IMR-90 (cell line): ENCODE measurements at regions not wholly inside any gene's neighbourhood (a gene's known extent, or its start where the extent isn't known, plus 50 kb on each side); places are given as distances from the start of the nearest gene placed in this dataset.

Source experiments
- ATAC-seq: fragments of 200-7000 bp; cut with Tn5 transposase; 2 replicates; pipeline ENCODE4 v1.9.1; 2020; ENCODE audit warnings: low read depth, mild to moderate bottlenecking, moderate library complexity
- BruUV-seq: library from RNA; stranded (reverse); fragments of 400-500 nt; replicated peaks from 2 replicates; lab custom pipeline; 2021; lab: Mats Ljungman, UMichigan
- CTCF ChIA-PET: fragments of 300-600 bp; formaldehyde crosslinking; extraction: SDS; loops from one replicate; lab custom pipeline; 2021; ENCODE audit warnings: antibody characterized with exemption; lab: Yijun Ruan, JAX
- POLR2A ChIA-PET: fragments of 300-600 bp; sonication (Branson Sonifier 250); formaldehyde crosslinking; loops from one replicate; lab custom pipeline; 2022; ENCODE audit warnings: antibody characterized with exemption; ENCODE audit not compliant: unreplicated experiment; lab: Charles Lee
- DNase-seq: peaks from one replicate; pipeline ENCODE4 v3.0.0; 2013
- H2AFZ ChIP-seq: replicated peaks from 2 replicates; pipeline ENCODE3; 2013; ENCODE audit warnings: low read length, mild to moderate bottlenecking; ENCODE audit not compliant: poor library complexity
- H2AK5ac ChIP-seq: 2 replicates; pipeline ENCODE4 v1.6.1; 2013; ENCODE audit warnings: low read depth, low read length, inconsistent platforms
- H2AK9ac ChIP-seq: replicated peaks from 2 replicates; pipeline ENCODE3; 2013; ENCODE audit warnings: mild to moderate bottlenecking, low read depth, low read length, moderate library complexity; ENCODE audit not compliant: poor library complexity
- H2BK120ac ChIP-seq: 2 replicates; pipeline ENCODE4 v1.6.1; 2013; ENCODE audit warnings: low read depth, low read length, inconsistent platforms
- H2BK15ac ChIP-seq: 3 replicates; pipeline ENCODE4 v1.6.1; 2013; ENCODE audit warnings: low read depth, low read length, inconsistent platforms
- H2BK20ac ChIP-seq: 2 replicates; pipeline ENCODE4 v1.6.1; 2013; ENCODE audit warnings: low read depth, mild to moderate bottlenecking, inconsistent platforms, low read length, moderate library complexity
- H2BK5ac ChIP-seq: 2 replicates; pipeline ENCODE4 v1.6.1; 2013; ENCODE audit warnings: mild to moderate bottlenecking, low read depth, low read length, inconsistent platforms; ENCODE audit not compliant: poor library complexity, severe bottlenecking
- H3K14ac ChIP-seq: replicated peaks from 2 replicates; pipeline ENCODE4 v1.6.1; 2013; ENCODE audit warnings: low read depth, low read length, inconsistent platforms
- H3K18ac ChIP-seq: 2 replicates; pipeline ENCODE4 v1.6.1; 2013; ENCODE audit warnings: low read depth, low read length, control low read depth
- H3K23ac ChIP-seq: 2 replicates; pipeline ENCODE4 v1.6.1; 2013; ENCODE audit warnings: low read depth, low read length, inconsistent platforms
- H3K27ac ChIP-seq: 2 replicates; pipeline ENCODE4 v1.5.1; 2013; ENCODE audit warnings: mild to moderate bottlenecking, control low read depth, low read length; ENCODE audit not compliant: insufficient read depth
- H3K27me3 ChIP-seq: 2 replicates; pipeline ENCODE4 v1.6.1; 2013; ENCODE audit warnings: low read length; ENCODE audit not compliant: control insufficient read depth, insufficient read depth
- H3K36me3 ChIP-seq: 2 replicates; pipeline ENCODE4 v1.6.1; 2013; ENCODE audit warnings: low read length, mixed read lengths; ENCODE audit not compliant: control insufficient read depth, insufficient read depth
- H3K4ac ChIP-seq: 2 replicates; pipeline ENCODE4 v1.6.1; 2013; ENCODE audit warnings: low read depth, low read length, inconsistent platforms
- H3K4me1 ChIP-seq: 2 replicates; pipeline ENCODE4 v1.6.1; 2013; ENCODE audit warnings: low read length, mixed read lengths; ENCODE audit not compliant: control insufficient read depth, insufficient read depth
- H3K4me2 ChIP-seq: 2 replicates; pipeline ENCODE4 v1.6.1; 2013; ENCODE audit warnings: low read depth, mild to moderate bottlenecking, control low read depth, low read length, moderate library complexity
- H3K4me3 ChIP-seq: 2 replicates; pipeline ENCODE4 v1.5.1; 2013; ENCODE audit warnings: low read depth, mild to moderate bottlenecking, control low read depth, low read length, moderate library complexity; ENCODE audit not compliant: insufficient read depth
- H3K56ac ChIP-seq: 2 replicates; pipeline ENCODE4 v1.6.1; 2013; ENCODE audit warnings: low read length, inconsistent platforms; ENCODE audit not compliant: insufficient read depth; ENCODE audit errors: extremely low read depth
- H3K79me1 ChIP-seq, 2 experiments: 2 replicates each; pipeline ENCODE4 v1.6.1; 2013; ENCODE audit warnings: low read length in 2 of 2, inconsistent platforms in 1 of 2, low read depth in 1 of 2
- H3K9ac ChIP-seq: 2 replicates; pipeline ENCODE4 v1.6.1; 2013; ENCODE audit warnings: low read depth, low read length, control low read depth
- H3K9me1 ChIP-seq: 2 replicates; pipeline ENCODE4 v1.6.1; 2013; ENCODE audit warnings: low read length, inconsistent platforms; ENCODE audit not compliant: insufficient read depth
- H3K9me3 ChIP-seq: 2 replicates; pipeline ENCODE4 v1.6.1; 2013; ENCODE audit warnings: low read length; ENCODE audit not compliant: control insufficient read depth, insufficient read depth
- H4K20me1 ChIP-seq: 2 replicates; pipeline ENCODE4 v1.6.1; 2013; ENCODE audit warnings: low read length, inconsistent platforms; ENCODE audit not compliant: insufficient read depth
- H4K5ac ChIP-seq: 2 replicates; pipeline ENCODE4 v1.6.1; 2013; ENCODE audit warnings: mild to moderate bottlenecking, low read depth, low read length, control low read depth
- H4K8ac ChIP-seq, 2 experiments: 2 replicates each; pipeline ENCODE4 v1.6.1; 2013; ENCODE audit warnings: low read depth in 2 of 2, low read length in 2 of 2, control low read depth in 1 of 2, inconsistent platforms in 1 of 2
- H4K91ac ChIP-seq: 2 replicates; pipeline ENCODE4 v1.6.1; 2013; ENCODE audit warnings: low read depth, low read length, inconsistent platforms; ENCODE audit not compliant: insufficient read depth
- FOS ChIP-seq: fragments of 150-350 bp; IDR thresholded peaks from 2 replicates; pipeline ENCODE4 v1.6.1; 2016; ENCODE audit warnings: low read depth, low read length
- MAFK ChIP-seq: IDR thresholded peaks from 2 replicates; pipeline ENCODE4 v1.6.1; 2012; ENCODE audit warnings: low read depth, low read length, improper control_type of control experiment
- MAZ ChIP-seq: IDR thresholded peaks from 2 replicates; pipeline ENCODE4 v1.6.1; 2012; ENCODE audit warnings: low read depth, mild to moderate bottlenecking, low read length, improper control_type of control experiment, moderate library complexity, borderline replicate concordance
- NFE2L2 ChIP-seq: fragments of 150-350 bp; IDR thresholded peaks from 2 replicates; pipeline ENCODE4 v1.6.1; 2016; ENCODE audit warnings: low read depth, mild to moderate bottlenecking, low read length
- POLR2A ChIP-seq: IDR thresholded peaks from 2 replicates; pipeline ENCODE4 v1.6.1; 2012; ENCODE audit warnings: mild to moderate bottlenecking, low read depth, low read length
- RAD21 ChIP-seq: IDR thresholded peaks from 2 replicates; pipeline ENCODE4 v1.6.1; 2012; ENCODE audit warnings: low read length, improper control_type of control experiment
- RCOR1 ChIP-seq: IDR thresholded peaks from 2 replicates; pipeline ENCODE4 v1.6.1; 2012; ENCODE audit warnings: mild to moderate bottlenecking, low read length, improper control_type of control experiment; ENCODE audit not compliant: insufficient replicate concordance
- RFX5 ChIP-seq: IDR thresholded peaks from 2 replicates; pipeline ENCODE4 v1.8.0; 2012; ENCODE audit warnings: low read depth, mild to moderate bottlenecking, low read length, moderate library complexity
- SMC3 ChIP-seq: fragments of 150-350 bp; IDR thresholded peaks from 2 replicates; pipeline ENCODE4 v1.6.1; 2016; ENCODE audit warnings: low read depth, mild to moderate bottlenecking, antibody characterized with exemption, low read length, moderate library complexity
- WGBS, 2 experiments: methylation state at CpG; one replicate each; pipeline versions ENCODE4 v1.1.5 to v1.1.7; 2013; ENCODE audit warnings: missing lambda C conversion rate in 2 of 2; ENCODE audit not compliant: insufficient read length in 1 of 2; ENCODE audit errors: extremely low coverage in 2 of 2; 5-methylcytosine and 5-hydroxymethylcytosine counted together
- dilution Hi-C: fragments of 300-500 bp; cut with HindIII; formaldehyde crosslinking; loops from one replicate; pipeline ENCODE4 v1.14.3; 2018; ENCODE audit warnings: low sequenced_read_pairs; ENCODE audit not compliant: unreplicated experiment
- in situ Hi-C: fragments of 300-500 bp; cut with MboI; formaldehyde crosslinking; loops from 3 replicates; pipeline ENCODE4 v1.14.3; 2019; ENCODE audit warnings: low sequenced_read_pairs, inconsistent platforms, mixed read lengths
- intact Hi-C: fragments of 100-400 bp; cut with micrococcal nuclease; formaldehyde crosslinking; loops from 2 replicates; pipeline ENCODE4 v1.10.0; 2022
- TF ChIP-seq, protein P1 (sequence below): fragments of 150-350 bp; IDR thresholded peaks from 2 replicates; pipeline ENCODE4 v1.6.1; 2017; ENCODE audit warnings: mild to moderate bottlenecking, antibody characterized with exemption, low read length, low read depth
- TF ChIP-seq, protein P2 (sequence below): fragments of 150-350 bp; IDR thresholded peaks from 2 replicates; pipeline ENCODE4 v1.6.1; 2016; ENCODE audit warnings: low read depth, mild to moderate bottlenecking, low read length, moderate library complexity, borderline replicate concordance

DNA sequence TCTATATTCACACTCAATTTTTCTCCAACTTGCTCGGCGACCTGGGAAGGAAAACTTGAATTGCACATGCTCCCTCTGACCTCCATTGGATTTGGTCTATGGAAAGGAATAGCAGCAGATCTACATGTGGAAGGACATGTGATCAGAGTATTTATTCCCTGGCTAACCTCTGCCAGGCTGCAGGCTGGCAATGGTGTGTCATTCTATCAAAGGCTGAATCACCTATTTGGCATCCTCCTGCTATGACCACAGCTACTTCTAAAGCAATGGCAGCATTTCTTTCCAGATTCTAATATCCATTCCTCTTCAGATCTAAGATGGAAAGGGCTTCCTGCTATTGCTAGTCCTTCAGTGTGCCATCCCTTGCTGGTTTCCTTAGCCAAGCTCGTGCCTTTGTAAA lies 144.3 kb upstream of the FREM2 start:
- Histone ChIP-seq H2BK120ac (no peak overlapping the region), H3K56ac (no peak overlapping the region), H3K9me3 (no peaks in the 10 kb centered on the region), H3K4me1 (no peaks in the 10 kb centered on the region), H3K27me3 (no peaks in the 10 kb centered on the region), H2AFZ (no peak overlapping the region), H2AK9ac (no peak overlapping the region), H4K20me1 (no peaks in the 10 kb centered on the region), H3K27ac (no peak overlapping the region), H3K4me3 (no peak overlapping the region), H3K4ac (no peak overlapping the region), H3K79me1 (no peaks in the 10 kb centered on the region), H2BK5ac (no peak overlapping the region), H2AK5ac (no peak overlapping the region), H4K5ac (no peak overlapping the region), H3K9ac (no peak overlapping the region), H3K18ac (no peak overlapping the region), H4K91ac (no peak overlapping the region), H3K9me1 (no peaks in the 10 kb centered on the region), H3K36me3 (no peaks in the 10 kb centered on the region), H3K14ac (no peak overlapping the region), H3K4me2 (no peak overlapping the region), H2BK15ac (no peak overlapping the region), H4K8ac (no peak overlapping the region), H3K23ac (no peak overlapping the region), H2BK20ac (no peak overlapping the region)
- DNase-seq (no peak), ATAC-seq (no peak)
- in situ Hi-C loops (no loop called here), intact Hi-C loops (no loop called here), dilution Hi-C loops (no loop called here)
- BruUV-seq: no TSS peak
- no CpG with 5 or more reads among the region's 3 CpGs for WGBS, 2 experiments
- CTCF ChIA-PET: no interaction called here
- POLR2A ChIA-PET: no interaction called here
- TF ChIP-seq, protein P1, sequence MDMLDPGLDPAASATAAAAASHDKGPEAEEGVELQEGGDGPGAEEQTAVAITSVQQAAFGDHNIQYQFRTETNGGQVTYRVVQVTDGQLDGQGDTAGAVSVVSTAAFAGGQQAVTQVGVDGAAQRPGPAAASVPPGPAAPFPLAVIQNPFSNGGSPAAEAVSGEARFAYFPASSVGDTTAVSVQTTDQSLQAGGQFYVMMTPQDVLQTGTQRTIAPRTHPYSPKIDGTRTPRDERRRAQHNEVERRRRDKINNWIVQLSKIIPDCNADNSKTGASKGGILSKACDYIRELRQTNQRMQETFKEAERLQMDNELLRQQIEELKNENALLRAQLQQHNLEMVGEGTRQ: no peak
- TF ChIP-seq FOS (no peak), RCOR1 (no peak), POLR2A (no peak), RAD21 (no peak), SMC3 (no peak), MAFK (no peak), MAZ (no peak), NFE2L2 (no peak), RFX5 (no peak)
- TF ChIP-seq, protein P2, sequence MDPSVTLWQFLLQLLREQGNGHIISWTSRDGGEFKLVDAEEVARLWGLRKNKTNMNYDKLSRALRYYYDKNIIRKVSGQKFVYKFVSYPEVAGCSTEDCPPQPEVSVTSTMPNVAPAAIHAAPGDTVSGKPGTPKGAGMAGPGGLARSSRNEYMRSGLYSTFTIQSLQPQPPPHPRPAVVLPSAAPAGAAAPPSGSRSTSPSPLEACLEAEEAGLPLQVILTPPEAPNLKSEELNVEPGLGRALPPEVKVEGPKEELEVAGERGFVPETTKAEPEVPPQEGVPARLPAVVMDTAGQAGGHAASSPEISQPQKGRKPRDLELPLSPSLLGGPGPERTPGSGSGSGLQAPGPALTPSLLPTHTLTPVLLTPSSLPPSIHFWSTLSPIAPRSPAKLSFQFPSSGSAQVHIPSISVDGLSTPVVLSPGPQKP: no peak
